Loucy (cell line): ENCODE measurements at regions not wholly inside any gene's neighbourhood (a gene's known extent, or its start where the extent isn't known, plus 50 kb on each side); places are given as distances from the start of the nearest gene placed in this dataset.

ENCODE experiments used
- CTCF ChIP-seq: fragments of 200-600 bp; sonication (generic); conservative IDR thresholded peaks from 2 replicates; pipeline ENCODE4 v1.5.1; 2014; ENCODE audit warnings: mild to moderate bottlenecking, antibody characterized with exemption, low read length
- EZH2phosphoT487 ChIP-seq: fragments of 200-600 bp; IDR thresholded peaks from 2 replicates; pipeline ENCODE4 v1.6.1; 2018; ENCODE audit warnings: antibody characterized with exemption, mild to moderate bottlenecking, moderate library complexity, borderline replicate concordance

- TF ChIP-seq CTCF = no peak
- TF ChIP-seq EZH2phosphoT487 = no peak
Observed at GRCh38 chr1:2961081-2961480, 60.2 kb upstream of the ACTRT2 start.
